ENCODE measurements at regions not wholly inside any gene's neighbourhood (a gene's known extent, or its start where the extent isn't known, plus 50 kb on each side); places are given as distances from the start of the nearest gene placed in this dataset.

- H3K79me2 ChIP-seq (ENCODE audit: insufficient read depth, low read length) = no peaks in the 10 kb centered on the region
- in situ Hi-C loops (cut with HindIII; ENCODE audit: extremely low pct_ligation_motif_present, low pct_unique_long_range_greater_than_20kb) (no loop called here), intact Hi-C loops (cut with micrococcal nuclease; ENCODE audit: unreplicated experiment) (no loop called here)
- no peak overlapping the region for H3K27ac ChIP-seq (ENCODE audit: extremely low read length, insufficient read depth, low read length)
- H3K4me1 ChIP-seq (ENCODE audit: insufficient read depth, low read length) = no peaks in the 10 kb centered on the region
- H3K27me3 ChIP-seq (ENCODE audit: control insufficient read depth in 1 of 2, insufficient read depth in 2 of 2, low read length in 2 of 2) = no peaks in the 10 kb centered on the region
- H3K4me2 ChIP-seq (ENCODE audit: low read depth, low read length) = no peak overlapping the region
- ChIA-PET CTCF (ENCODE audit: low intra/inter-chr PET ratio, low total read pairs) (no interaction called here), POLR2A (no interaction called here)
- H2AFZ ChIP-seq (ENCODE audit: low read length) = no peak overlapping the region
- no peak overlapping the region for H3K9ac ChIP-seq (ENCODE audit: insufficient read depth, low read depth, low read length)
- H3K4me3 ChIP-seq (replicated peaks in 1 of 3; ENCODE audit: insufficient read depth in 1 of 3, low read depth in 2 of 3, low read length in 3 of 3) = no peak overlapping the region
- H3K9me3 ChIP-seq (ENCODE audit: low read length) = no peaks in the 10 kb centered on the region
- 5% methylated on average over 6 of the region's 6 CpGs for WGBS (ENCODE audit: low lambda C conversion rate)
- ATAC-seq (no peak), FAIRE-seq (no peak), DNase-seq (ENCODE audit: low spot score) (no peak)
- TF ChIP-seq THAP11 (CRISPR knock-in tag; IDR thresholded peaks at IDR 0.05) = no peak
- TF ChIP-seq ZBTB37 (CRISPR knock-in tag; IDR thresholded peaks at IDR 0.05) = no peak
- TF ChIP-seq ZNF12 (CRISPR knock-in tag; IDR thresholded peaks at IDR 0.05) = no peak
- TF ChIP-seq ZNF24 (IDR thresholded peaks at IDR 0.05) = no peak
- no peaks in the 10 kb centered on the region for H3K36me3 ChIP-seq (replicated peaks in 1 of 2; ENCODE audit: control insufficient read depth in 1 of 2, insufficient read depth in 2 of 2, low read length in 2 of 2)
- BruUV-seq (replicated peaks) = no TSS peak
- H4K20me1 ChIP-seq (ENCODE audit: insufficient read depth, low read length) = no peaks in the 10 kb centered on the region
Observed at GRCh38 chrX:113956936-113957335, 627.0 kb upstream of the HTR2C start.

GRCh38 chrX:113954297-113954696 is 629.6 kb upstream of the HTR2C start:
- 3% methylated on average over 3 of the region's 3 CpGs for WGBS (ENCODE audit: low lambda C conversion rate)
- Histone ChIP-seq H3K79me2 (ENCODE audit: insufficient read depth, low read length) (no peaks in the 10 kb centered on the region), H4K20me1 (ENCODE audit: insufficient read depth, low read length) (no peaks in the 10 kb centered on the region)
- TF ChIP-seq TOE1 (CRISPR knock-in tag; IDR thresholded peaks at IDR 0.05) = no peak
- TF ChIP-seq CEBPZ (IDR thresholded peaks at IDR 0.05; ENCODE audit: low read length) = no peak
- TF ChIP-seq EZH2 (conservative IDR thresholded peaks at IDR 0.05; ENCODE audit: low read depth, low read length) = no peak
- TF ChIP-seq E2F5 (CRISPR knock-in tag; conservative IDR thresholded peaks at IDR 0.05) = no peak
- no peak for TF ChIP-seq NFKBIZ (CRISPR knock-in tag; IDR thresholded peaks at IDR 0.05)
- TF ChIP-seq ZGPAT (CRISPR knock-in tag; IDR thresholded peaks at IDR 0.05) = no peak
- TF ChIP-seq PRPF4 (IDR thresholded peaks at IDR 0.05; ENCODE audit: low read depth, low read length, poor library complexity, severe bottlenecking) = no peak
- no peak for TF ChIP-seq PRMT3 (CRISPR knock-in tag; IDR thresholded peaks at IDR 0.05; ENCODE audit: borderline replicate concordance, low read depth)
- no peak for TF ChIP-seq KLF15 (CRISPR knock-in tag; IDR thresholded peaks at IDR 0.05; ENCODE audit: borderline replicate concordance)
- no peak for TF ChIP-seq KDM1A (CRISPR knock-in tag; IDR thresholded peaks at IDR 0.05)

More at GRCh38 chrX:113954297-113954696, 629.6 kb upstream of the HTR2C start:
- Histone ChIP-seq H3K4me1 (ENCODE audit: insufficient read depth, low read length) (no peaks in the 10 kb centered on the region), H3K36me3 (replicated peaks in 1 of 2; ENCODE audit: control insufficient read depth in 1 of 2, insufficient read depth in 2 of 2, low read length in 2 of 2) (no peaks in the 10 kb centered on the region), H2AFZ (ENCODE audit: low read length) (no peak overlapping the region), H3K9me3 (ENCODE audit: low read length) (no peaks in the 10 kb centered on the region), H3K4me2 (ENCODE audit: low read depth, low read length) (no peak overlapping the region), H3K9ac (ENCODE audit: insufficient read depth, low read depth, low read length) (no peak overlapping the region), H3K27ac (ENCODE audit: extremely low read length, insufficient read depth, low read length) (no peak overlapping the region), H3K4me3 (replicated peaks in 1 of 3; ENCODE audit: insufficient read depth in 1 of 3, low read depth in 2 of 3, low read length in 3 of 3) (no peak overlapping the region), H3K27me3 (ENCODE audit: control insufficient read depth in 1 of 2, insufficient read depth in 2 of 2, low read length in 2 of 2) (no peaks in the 10 kb centered on the region)
- no peak for DNase-seq (ENCODE audit: low spot score)
- no peak for FAIRE-seq
- POLR2A ChIA-PET = no interaction called here
- ATAC-seq = no peak
- CTCF ChIA-PET (ENCODE audit: low intra/inter-chr PET ratio, low total read pairs) = no interaction called here
- in situ Hi-C loops (cut with HindIII; ENCODE audit: extremely low pct_ligation_motif_present, low pct_unique_long_range_greater_than_20kb) = no loop called here
- intact Hi-C loops (cut with micrococcal nuclease; ENCODE audit: unreplicated experiment) = no loop called here
- no TSS peak for BruUV-seq (replicated peaks)
